ENCODE measurements at regions not wholly inside any gene's neighbourhood (a gene's known extent, or its start where the extent isn't known, plus 50 kb on each side); places are given as distances from the start of the nearest gene placed in this dataset.

DNA sequence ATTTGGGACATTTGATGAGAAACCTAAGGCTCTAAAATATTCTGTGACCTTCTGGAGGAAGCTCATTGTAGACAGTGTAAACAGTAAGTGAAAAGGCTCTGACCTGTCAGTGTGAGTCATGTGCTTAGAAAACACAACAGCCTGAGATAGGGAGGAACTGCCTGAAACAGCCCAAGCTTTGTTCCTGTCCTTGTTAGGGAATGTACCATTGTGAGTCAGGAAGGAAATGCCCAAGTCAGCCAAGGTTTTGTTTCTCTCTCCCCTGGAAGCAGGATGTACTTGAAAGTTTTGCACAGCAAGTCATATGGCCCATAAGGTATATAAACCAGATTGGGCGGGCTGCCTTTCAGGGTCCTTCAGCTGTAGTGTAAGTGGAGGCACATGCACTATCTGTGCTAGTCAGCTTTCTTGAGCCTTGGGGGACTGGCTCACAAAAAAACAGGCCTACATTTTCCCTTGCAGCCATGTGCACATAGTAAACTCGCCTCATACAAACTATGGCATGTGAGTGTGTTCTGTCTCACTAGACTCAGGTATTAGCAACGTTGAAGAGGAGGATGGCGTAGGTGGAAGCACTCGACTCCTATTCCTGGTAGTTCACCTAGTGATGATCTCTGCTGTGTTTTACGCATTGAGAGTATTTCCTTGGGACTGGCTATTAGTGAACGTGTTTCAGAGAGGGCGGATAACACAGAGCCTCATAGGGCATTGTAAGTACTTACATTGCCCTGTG lies 141.2 kb upstream of the KLHL1 start:
- TF ChIP-seq EZH2 (IDR thresholded peaks at IDR 0.05; ENCODE audit: low read length), result no peak
- TF ChIP-seq, protein P1, sequence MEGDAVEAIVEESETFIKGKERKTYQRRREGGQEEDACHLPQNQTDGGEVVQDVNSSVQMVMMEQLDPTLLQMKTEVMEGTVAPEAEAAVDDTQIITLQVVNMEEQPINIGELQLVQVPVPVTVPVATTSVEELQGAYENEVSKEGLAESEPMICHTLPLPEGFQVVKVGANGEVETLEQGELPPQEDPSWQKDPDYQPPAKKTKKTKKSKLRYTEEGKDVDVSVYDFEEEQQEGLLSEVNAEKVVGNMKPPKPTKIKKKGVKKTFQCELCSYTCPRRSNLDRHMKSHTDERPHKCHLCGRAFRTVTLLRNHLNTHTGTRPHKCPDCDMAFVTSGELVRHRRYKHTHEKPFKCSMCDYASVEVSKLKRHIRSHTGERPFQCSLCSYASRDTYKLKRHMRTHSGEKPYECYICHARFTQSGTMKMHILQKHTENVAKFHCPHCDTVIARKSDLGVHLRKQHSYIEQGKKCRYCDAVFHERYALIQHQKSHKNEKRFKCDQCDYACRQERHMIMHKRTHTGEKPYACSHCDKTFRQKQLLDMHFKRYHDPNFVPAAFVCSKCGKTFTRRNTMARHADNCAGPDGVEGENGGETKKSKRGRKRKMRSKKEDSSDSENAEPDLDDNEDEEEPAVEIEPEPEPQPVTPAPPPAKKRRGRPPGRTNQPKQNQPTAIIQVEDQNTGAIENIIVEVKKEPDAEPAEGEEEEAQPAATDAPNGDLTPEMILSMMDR (optimal IDR thresholded peaks at IDR 0.05 in 1 of 3, IDR thresholded peaks at IDR 0.05 in 1 of 3, conservative IDR thresholded peaks at IDR 0.05 in 1 of 3; ENCODE audit: extremely low read depth in 1 of 3, insufficient read depth in 2 of 3, low read length in 3 of 3), result no peak
